ENCODE measurements at regions not wholly inside any gene's neighbourhood (a gene's known extent, or its start where the extent isn't known, plus 50 kb on each side); places are given as distances from the start of the nearest gene placed in this dataset.
"Not testable (repeated sequence)": the region's sequence is repeated elsewhere in the genome, so short reads cannot be mapped to it uniquely, and the experiment has no call there.

GRCh38 chr12:91249054-91249453 is 66.4 kb upstream of the DCN start:
- H3K4me2 ChIP-seq (ENCODE audit: low read depth, low read length, poor library complexity, severe bottlenecking), result no peak overlapping the region
- no peaks in the 10 kb centered on the region for H3K36me3 ChIP-seq (ENCODE audit: low read length)
- no peaks in the 10 kb centered on the region for H3K9me3 ChIP-seq (ENCODE audit: insufficient read depth, low read length)
- H4K20me1 ChIP-seq (ENCODE audit: low read depth, low read length), result no peaks in the 10 kb centered on the region
- H3K4me3 ChIP-seq (ENCODE audit: insufficient read depth, low read length, poor library complexity, severe bottlenecking), result no peak overlapping the region
- H3K27me3 ChIP-seq (ENCODE audit: low read length), result no peaks in the 10 kb centered on the region
- no peaks in the 10 kb centered on the region for H3K79me2 ChIP-seq (ENCODE audit: insufficient read depth, low read length)
- H3K9me2 ChIP-seq (replicated peaks; ENCODE audit: insufficient read depth, low read length), result no peaks in the 10 kb centered on the region
- H3K27ac ChIP-seq (ENCODE audit: low read depth, low read length), result no peak overlapping the region
- H3K9ac ChIP-seq (ENCODE audit: low read length), result no peak overlapping the region
- no peak for TF ChIP-seq EZH2phosphoT487 (conservative IDR thresholded peaks at IDR 0.05; ENCODE audit: low read length)
- no peak for TF ChIP-seq CTCF (IDR thresholded peaks at IDR 0.05; ENCODE audit: insufficient read depth, low read length, poor library complexity, severe bottlenecking)
- H3F3A ChIP-seq (ENCODE audit: insufficient read depth), result no peaks in the 10 kb centered on the region
- no peak overlapping the region for H2AFZ ChIP-seq (ENCODE audit: low read depth, low read length, severe bottlenecking)

GRCh38 chr12:91243177-91243576 is 60.6 kb upstream of the DCN start:
- H3K36me3 ChIP-seq (ENCODE audit: low read length), result not testable (repeated sequence)

DNA sequence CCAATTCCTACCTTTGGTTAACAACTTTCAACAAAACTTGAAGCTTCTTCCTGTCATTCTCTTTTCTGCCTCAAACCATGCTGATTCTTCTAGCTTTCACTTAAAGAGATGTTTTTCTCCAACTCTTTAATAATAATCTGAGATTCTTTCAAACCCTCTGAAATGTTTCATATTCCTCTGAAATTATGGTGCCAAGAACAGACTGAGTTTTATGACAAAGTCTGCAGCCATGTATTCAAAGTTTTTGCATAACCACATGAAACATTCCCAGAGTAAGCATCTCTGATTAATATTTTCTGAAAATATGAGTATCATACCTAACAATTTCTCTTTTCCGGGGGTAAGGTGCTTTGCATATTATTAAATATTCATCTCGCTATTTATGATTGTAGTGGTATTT is 59.1 kb upstream of the DCN start:
- Histone ChIP-seq H3K9ac (ENCODE audit: low read length) (no peak overlapping the region), H2AFZ (ENCODE audit: low read depth, low read length, severe bottlenecking) (no peak overlapping the region), H3K27ac (ENCODE audit: low read depth, low read length) (no peak overlapping the region), H3K36me3 (ENCODE audit: low read length) (no peaks in the 10 kb centered on the region), H4K20me1 (ENCODE audit: low read depth, low read length) (no peaks in the 10 kb centered on the region), H3K4me2 (ENCODE audit: low read depth, low read length, poor library complexity, severe bottlenecking) (no peak overlapping the region), H3K9me2 (replicated peaks; ENCODE audit: insufficient read depth, low read length) (no peaks in the 10 kb centered on the region), H3K79me2 (ENCODE audit: insufficient read depth, low read length) (no peaks in the 10 kb centered on the region), H3K27me3 (ENCODE audit: low read length) (no peaks in the 10 kb centered on the region), H3F3A (ENCODE audit: insufficient read depth) (no peaks in the 10 kb centered on the region), H3K4me3 (ENCODE audit: insufficient read depth, low read length, poor library complexity, severe bottlenecking) (no peak overlapping the region), H3K9me3 (ENCODE audit: insufficient read depth, low read length) (no peaks in the 10 kb centered on the region)
- no peak for TF ChIP-seq EZH2phosphoT487 (conservative IDR thresholded peaks at IDR 0.05; ENCODE audit: low read length)
- TF ChIP-seq CTCF (IDR thresholded peaks at IDR 0.05; ENCODE audit: insufficient read depth, low read length, poor library complexity, severe bottlenecking), result no peak

More at GRCh38 chr12:91243177-91243576, 60.6 kb upstream of the DCN start:
- not testable (repeated sequence) for H3K9me2 ChIP-seq (replicated peaks; ENCODE audit: insufficient read depth, low read length); H3K9me3 ChIP-seq (ENCODE audit: insufficient read depth, low read length); H3K79me2 ChIP-seq (ENCODE audit: insufficient read depth, low read length); H2AFZ ChIP-seq (ENCODE audit: low read depth, low read length, severe bottlenecking); H3K27me3 ChIP-seq (ENCODE audit: low read length); H3K27ac ChIP-seq (ENCODE audit: low read depth, low read length); H3F3A ChIP-seq (ENCODE audit: insufficient read depth); H4K20me1 ChIP-seq (ENCODE audit: low read depth, low read length); H3K4me2 ChIP-seq (ENCODE audit: low read depth, low read length, poor library complexity, severe bottlenecking); H3K9ac ChIP-seq (ENCODE audit: low read length); H3K4me3 ChIP-seq (ENCODE audit: insufficient read depth, low read length, poor library complexity, severe bottlenecking)

- Histone ChIP-seq H3K4me3 (ENCODE audit: insufficient read depth, low read length, poor library complexity, severe bottlenecking) (no peak overlapping the region), H3K9me2 (replicated peaks; ENCODE audit: insufficient read depth, low read length) (no peaks in the 10 kb centered on the region), H4K20me1 (ENCODE audit: low read depth, low read length) (no peaks in the 10 kb centered on the region), H3K27ac (ENCODE audit: low read depth, low read length) (no peak overlapping the region), H2AFZ (ENCODE audit: low read depth, low read length, severe bottlenecking) (no peak overlapping the region), H3K9ac (ENCODE audit: low read length) (no peak overlapping the region), H3K9me3 (ENCODE audit: insufficient read depth, low read length) (no peaks in the 10 kb centered on the region), H3K36me3 (ENCODE audit: low read length) (no peaks in the 10 kb centered on the region), H3F3A (ENCODE audit: insufficient read depth) (no peaks in the 10 kb centered on the region), H3K27me3 (ENCODE audit: low read length) (no peaks in the 10 kb centered on the region), H3K79me2 (ENCODE audit: insufficient read depth, low read length) (no peaks in the 10 kb centered on the region), H3K4me2 (ENCODE audit: low read depth, low read length, poor library complexity, severe bottlenecking) (no peak overlapping the region)
- TF ChIP-seq CTCF (IDR thresholded peaks at IDR 0.05; ENCODE audit: insufficient read depth, low read length, poor library complexity, severe bottlenecking), result no peak
- no peak for TF ChIP-seq EZH2phosphoT487 (conservative IDR thresholded peaks at IDR 0.05; ENCODE audit: low read length)
These were observed 57.9 kb upstream of the DCN start for GRCh38 chr12:91240386-91241095.

All from SU-DHL-6 (cell line).